Stimulated activated CD4-positive, alpha-beta T cell treated with anti-CD3 and anti-CD28 coated beads, Interleukin-15, amount 100 ng/mL, for 1 hour (primary cell): ENCODE measurements at regions not wholly inside any gene's neighbourhood (a gene's known extent, or its start where the extent isn't known, plus 50 kb on each side); places are given as distances from the start of the nearest gene placed in this dataset.
"Not testable (repeated sequence)": the region's sequence is repeated elsewhere in the genome, so short reads cannot be mapped to it uniquely, and the experiment has no call there.

Experiments used
- DNase-seq, 2 donors: peaks; one replicate each; pipeline ENCODE4 v3.0.0-alpha.2; 2020; ENCODE audit warnings: low read depth in 1 of 2, low spot score in 1 of 2

GRCh38 chr13:90796474-90796873, 551.0 kb upstream of the MIR17HG start:
- DNase-seq, result no peak

GRCh38 chr13:90797335-90797734, 550.2 kb upstream of the MIR17HG start:
- DNase-seq, result no peak

DNA sequence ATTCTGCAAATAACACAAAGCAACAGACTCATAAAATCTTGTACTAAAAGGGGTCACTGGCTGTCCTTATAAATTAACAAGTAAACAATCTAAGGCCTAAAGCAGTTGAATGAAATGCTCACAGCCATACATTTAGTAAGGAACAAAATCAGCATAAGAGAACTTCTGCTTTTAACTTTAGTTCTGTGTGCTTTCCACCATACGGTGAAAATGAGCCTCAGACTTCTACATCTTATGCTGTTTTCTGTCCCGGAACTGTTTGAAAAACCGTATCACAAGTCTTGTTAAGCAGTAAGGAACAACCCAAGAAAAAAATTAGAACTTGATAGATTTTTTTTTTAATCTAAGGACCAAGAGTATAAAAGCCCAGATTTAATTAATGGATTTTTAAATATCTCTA, 549.1 kb upstream of the MIR17HG start:
- DNase-seq, result no peak

DNA sequence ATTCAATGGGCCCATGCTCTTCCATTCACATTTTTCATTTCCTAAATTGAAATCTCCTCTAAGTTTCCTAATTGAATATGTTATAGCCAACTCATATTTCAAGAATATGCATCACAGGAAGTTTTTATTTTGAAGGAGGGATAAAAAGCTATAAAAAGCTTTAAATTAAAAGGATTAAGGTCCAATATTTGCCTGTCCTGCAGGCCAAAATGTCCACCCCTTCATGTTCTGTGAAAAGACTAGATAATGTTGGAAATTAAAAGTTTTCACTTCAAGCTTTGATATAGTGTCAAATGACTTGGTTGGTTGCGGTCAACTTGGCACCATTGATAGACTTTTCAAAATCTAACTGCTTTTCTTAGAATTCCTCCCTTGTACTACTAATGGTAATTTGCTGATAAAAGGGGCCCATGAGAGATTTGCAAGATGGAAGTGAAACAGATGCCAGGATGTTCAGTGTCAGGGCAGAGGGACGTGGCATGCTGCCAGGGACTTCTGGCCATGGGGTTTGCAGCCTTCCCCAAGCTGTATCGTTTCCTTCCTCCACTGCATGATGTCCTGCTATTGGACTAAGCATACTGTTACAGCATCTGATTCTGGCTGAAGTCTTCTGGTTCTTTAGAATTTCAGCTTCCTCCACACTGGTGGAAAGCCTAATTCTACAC, 547.3 kb upstream of the MIR17HG start:
- no peak for DNase-seq

- DNase-seq, result no peak
These were observed 545.9 kb upstream of the MIR17HG start for GRCh38 chr13:90801621-90802020.

DNA sequence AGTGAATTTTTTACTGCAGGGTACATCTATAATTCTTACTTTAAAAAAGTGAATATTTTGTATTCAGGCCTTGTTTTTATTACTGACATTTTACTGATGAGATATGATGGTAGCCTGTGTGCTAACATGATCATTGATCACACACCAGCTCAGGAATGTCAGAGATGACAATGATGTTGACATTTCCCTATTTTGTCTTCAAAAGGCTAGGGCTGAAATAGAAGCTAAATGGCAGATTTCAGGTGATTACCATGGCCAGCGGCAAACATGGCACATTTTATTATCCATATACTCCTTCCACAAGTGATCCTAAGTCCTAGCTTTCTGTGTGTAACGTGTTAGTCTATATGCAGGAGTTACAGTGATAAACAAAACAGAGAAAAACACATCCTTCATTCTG, 544.3 kb upstream of the MIR17HG start:
- no peak for DNase-seq

- DNase-seq, result no peak
These were observed 541.4 kb upstream of the MIR17HG start for GRCh38 chr13:90806016-90806615.

DNA sequence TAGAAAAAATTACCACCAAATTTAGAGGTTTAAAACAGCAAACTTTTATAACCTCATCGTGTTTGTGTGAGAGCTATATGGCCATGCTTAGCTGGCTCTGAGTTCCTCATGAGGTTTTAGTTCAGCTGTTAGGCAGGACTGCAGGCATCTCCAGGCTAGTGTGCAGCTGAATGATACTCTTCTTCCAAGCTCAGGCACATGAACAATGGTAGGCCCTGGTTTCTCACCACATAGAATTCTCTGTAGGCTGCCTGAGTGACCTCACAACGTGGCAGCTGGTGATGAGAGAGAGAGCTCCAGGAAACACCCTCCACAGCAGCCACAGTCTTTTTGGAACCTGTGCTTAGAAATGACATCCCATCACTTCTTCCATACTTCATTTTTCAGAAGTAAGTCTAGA, 540.6 kb upstream of the MIR17HG start:
- DNase-seq, result no peak

- DNase-seq, result no peak
These were observed 538.6 kb upstream of the MIR17HG start for GRCh38 chr13:90808838-90809237.

- DNase-seq, result no peak
These were observed 523.5 kb upstream of the MIR17HG start for GRCh38 chr13:90824032-90824431.

GRCh38 chr13:90826688-90827087, 520.8 kb upstream of the MIR17HG start:
- no peak for DNase-seq

- no peak for DNase-seq
These were observed 516.7 kb upstream of the MIR17HG start for GRCh38 chr13:90830782-90831181.

DNA sequence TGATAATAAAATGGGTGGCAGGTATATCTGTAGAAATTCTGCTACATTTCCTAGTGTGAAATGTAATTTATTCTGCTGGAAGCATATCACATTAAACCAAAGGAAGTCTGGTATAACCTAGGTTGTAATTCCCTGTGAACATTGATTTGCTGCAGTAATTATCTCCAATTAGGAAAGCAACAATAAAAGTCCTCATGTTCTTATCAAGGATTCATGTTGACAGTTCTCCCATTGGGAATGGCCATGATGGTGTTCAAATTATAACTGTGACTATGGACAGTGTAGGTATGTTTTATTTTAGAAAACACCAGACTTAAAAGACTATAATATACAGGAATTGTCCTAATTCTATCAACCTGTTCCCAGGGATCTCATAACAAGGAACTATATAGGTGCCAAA, 513.5 kb upstream of the MIR17HG start:
- DNase-seq, result no peak

GRCh38 chr13:90834700-90835099, 512.8 kb upstream of the MIR17HG start:
- no peak for DNase-seq

DNA sequence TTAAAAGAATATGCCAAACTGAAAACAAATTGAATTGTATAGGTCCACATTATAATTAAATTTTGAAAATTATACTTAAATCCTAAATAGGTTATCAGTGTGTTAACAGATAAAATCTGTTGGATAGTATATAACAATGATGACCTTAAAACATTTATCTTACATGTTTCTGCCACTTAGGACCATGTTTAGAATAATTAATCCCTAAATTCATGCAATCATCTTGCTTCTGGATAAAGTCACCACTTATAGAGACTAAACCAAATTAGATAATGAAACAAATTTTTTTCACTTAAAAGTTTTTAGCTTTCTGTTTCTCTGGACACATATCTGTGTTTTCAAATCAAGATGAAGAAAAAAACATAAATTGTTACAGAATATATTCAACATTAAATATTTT, 511.7 kb upstream of the MIR17HG start:
- no peak for DNase-seq

DNA sequence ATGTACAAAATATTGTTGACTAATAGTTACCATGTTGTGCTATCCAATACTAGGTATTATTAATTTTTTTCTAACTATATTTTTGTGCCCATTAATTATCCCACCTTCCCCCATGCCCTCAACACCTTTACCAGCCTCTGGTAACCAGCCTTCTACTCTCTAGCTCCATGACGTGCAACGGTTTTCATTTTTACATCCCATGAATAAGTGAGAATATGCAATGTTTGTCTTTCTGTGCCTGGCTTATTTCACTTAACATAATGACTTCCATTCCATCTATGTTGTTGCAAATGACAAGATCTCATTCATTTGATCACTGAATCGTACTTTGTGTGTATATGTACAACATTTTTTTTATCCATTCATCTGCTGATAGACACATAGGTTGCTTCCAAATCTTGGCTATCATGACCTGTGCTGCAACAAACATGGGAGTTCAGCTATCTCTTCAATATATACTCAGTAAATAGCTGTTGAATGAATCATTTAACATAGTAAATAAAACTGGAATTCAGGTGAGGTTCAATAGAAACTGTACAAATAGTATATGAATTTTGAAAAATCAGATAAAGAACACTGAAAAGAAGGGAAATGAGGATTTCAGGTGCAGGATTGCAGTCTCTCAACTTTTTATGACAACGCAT, 509.0 kb upstream of the MIR17HG start:
- no peak for DNase-seq

- no peak for DNase-seq
These were observed 508.4 kb upstream of the MIR17HG start for GRCh38 chr13:90839061-90839460.

DNA sequence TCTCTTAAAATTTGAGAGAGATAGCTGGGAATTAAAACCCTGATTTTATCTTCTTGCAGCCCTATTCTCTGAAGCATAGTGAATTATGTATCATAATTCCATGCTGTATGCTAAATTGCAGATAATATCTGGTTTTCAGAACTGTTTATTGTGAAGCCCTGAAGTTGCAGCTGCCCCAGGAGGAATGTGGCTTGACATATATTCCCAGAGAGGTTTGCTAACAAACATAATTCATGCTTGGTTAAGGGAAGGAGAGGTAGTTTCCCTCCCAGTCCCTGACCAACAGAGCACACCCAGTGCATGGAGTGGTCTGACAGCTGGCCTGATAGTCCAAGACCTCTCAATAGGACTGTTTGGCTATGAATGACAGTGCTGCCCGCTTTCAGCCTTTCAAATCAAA, 500.6 kb upstream of the MIR17HG start:
- DNase-seq, result no peak

DNA sequence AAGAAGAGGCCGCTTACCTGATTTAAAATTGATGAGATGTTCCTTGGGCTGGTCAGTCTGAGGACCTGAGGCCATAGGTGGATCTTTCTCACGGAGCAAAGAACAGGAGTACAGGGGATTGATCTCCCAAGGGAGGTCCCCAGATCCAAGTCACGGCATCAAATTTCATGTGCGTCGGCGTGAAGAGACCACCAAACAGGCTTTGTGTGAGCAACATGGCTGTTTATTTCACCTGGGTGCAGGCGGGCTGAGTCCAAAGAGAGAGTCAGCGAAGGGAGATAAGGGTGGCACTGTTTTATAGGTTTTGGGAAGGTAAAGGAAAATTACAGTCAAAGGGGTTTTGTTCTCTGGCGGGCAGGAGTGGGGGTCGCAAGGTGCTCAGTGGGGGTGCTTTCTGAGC, 493.8 kb upstream of the MIR17HG start:
- DNase-seq, result not testable (repeated sequence)

GRCh38 chr13:90857921-90858320, 489.6 kb upstream of the MIR17HG start:
- no peak for DNase-seq

DNA sequence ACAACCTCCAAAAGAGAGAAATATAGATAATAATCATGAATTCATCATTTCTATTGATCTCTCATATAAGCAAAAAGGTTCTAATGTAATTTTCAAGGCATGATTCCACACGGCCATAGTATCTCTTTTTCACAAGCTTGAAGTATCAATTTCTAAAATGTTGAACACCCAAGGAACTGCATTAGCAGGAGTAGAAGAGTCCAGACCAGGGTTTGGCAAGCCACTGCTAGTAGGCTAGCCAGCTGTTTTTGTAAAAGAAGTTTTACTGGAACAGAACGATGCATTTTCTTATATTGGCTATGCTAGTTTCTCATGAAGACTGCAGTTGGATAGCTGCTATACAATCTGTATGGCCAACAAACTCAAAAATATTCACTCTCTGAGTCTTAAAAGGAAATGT, 481.5 kb upstream of the MIR17HG start:
- no peak for DNase-seq

DNA sequence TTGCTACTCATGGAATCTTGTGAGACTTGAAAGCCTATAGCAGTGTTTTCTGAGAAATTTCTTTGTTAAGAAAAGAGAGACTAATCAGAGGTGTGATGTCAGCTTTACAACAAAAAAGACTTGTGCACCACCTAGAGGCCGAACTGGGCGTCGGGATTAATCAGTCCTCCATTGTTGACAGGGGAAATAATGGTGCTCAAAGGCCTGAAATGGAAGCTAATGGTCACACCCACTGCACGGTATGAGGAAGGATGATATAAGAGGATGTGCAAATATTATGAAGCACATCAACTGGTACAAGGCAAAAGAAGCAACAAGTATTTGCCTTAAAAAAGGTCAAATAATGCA, 480.2 kb upstream of the MIR17HG start:
- no peak for DNase-seq
